Liver (tissue), 8 donors: ENCODE measurements at regions not wholly inside any gene's neighbourhood (a gene's known extent, or its start where the extent isn't known, plus 50 kb on each side); places are given as distances from the start of the nearest gene placed in this dataset.

ENCODE experiments used
- DNase-seq: peaks from one replicate; pipeline ENCODE4 v3.0.0-alpha.2; 2017; ENCODE audit warnings: low spot score
- H3K27ac ChIP-seq, 2 donors: one replicate each; pipeline ENCODE4 v1.7.0; 2013; ENCODE audit warnings: inconsistent platforms in 2 of 2, low read length in 2 of 2, control low read depth in 1 of 2, low read depth in 1 of 2, mild to moderate bottlenecking in 1 of 2
- H3K27me3 ChIP-seq, 4 donors: one replicate each; pipeline versions ENCODE4 v1.6.1 to v1.7.0; 2013; ENCODE audit warnings: low read length in 3 of 4, inconsistent platforms in 1 of 4, mild to moderate bottlenecking in 1 of 4, moderate library complexity in 1 of 4; ENCODE audit not compliant: control insufficient read depth in 4 of 4, insufficient read depth in 4 of 4
- H3K36me3 ChIP-seq, 4 donors: one replicate each; pipeline versions ENCODE4 v1.6.1 to v1.7.0; 2013; ENCODE audit warnings: low read length in 3 of 4, mild to moderate bottlenecking in 3 of 4, low read depth in 1 of 4, moderate library complexity in 1 of 4; ENCODE audit not compliant: control insufficient read depth in 4 of 4, insufficient read depth in 3 of 4
- H3K4me1 ChIP-seq, 4 donors: one replicate each; pipeline versions ENCODE4 v1.6.1 to v1.7.0; 2013; ENCODE audit warnings: low read length in 3 of 4, mild to moderate bottlenecking in 3 of 4, moderate library complexity in 1 of 4; ENCODE audit not compliant: control insufficient read depth in 4 of 4, insufficient read depth in 4 of 4
- H3K4me3 ChIP-seq, 3 donors: one replicate each; pipeline versions ENCODE4 v1.6.1 to v1.7.0; 2013; ENCODE audit warnings: low read length in 3 of 3, control low read depth in 1 of 3, low read depth in 1 of 3, mild to moderate bottlenecking in 1 of 3
- H3K9ac ChIP-seq, 2 donors: one replicate each; pipeline ENCODE4 v1.7.0; 2013; ENCODE audit warnings: low read length in 2 of 2, mild to moderate bottlenecking in 2 of 2, moderate library complexity in 2 of 2, control low read depth in 1 of 2, low read depth in 1 of 2
- H3K9me3 ChIP-seq, 4 donors: one replicate each; pipeline versions ENCODE4 v1.6.1 to v1.7.0; 2013; ENCODE audit warnings: low read length in 3 of 4; ENCODE audit not compliant: control insufficient read depth in 4 of 4
- ATF3 ChIP-seq: IDR thresholded peaks from 2 replicates; pipeline ENCODE4 v1.6.1; 2016; ENCODE audit warnings: antibody characterized with exemption
- CTCF ChIP-seq: fragments of 150-350 bp; IDR thresholded peaks from 2 replicates; pipeline ENCODE4 v1.5.1; 2017; ENCODE audit warnings: improper control_type of control experiment, low read depth, low read length; ENCODE audit not compliant: missing input control
- EGR1 ChIP-seq, 2 donors: IDR thresholded peaks; 2 replicates each; pipeline ENCODE4 v1.6.1; 2016 to 2018; ENCODE audit warnings: antibody characterized with exemption in 2 of 2, low read depth in 2 of 2
- FOXA2 ChIP-seq: IDR thresholded peaks from 2 replicates; pipeline ENCODE4 v1.6.1; 2016; ENCODE audit warnings: antibody characterized with exemption
- GABPA ChIP-seq, 2 donors: IDR thresholded peaks in 1 of 2; conservative IDR thresholded peaks in 1 of 2; 2 replicates each; pipeline ENCODE4 v1.6.1; 2016; ENCODE audit warnings: antibody characterized with exemption in 2 of 2, mild to moderate bottlenecking in 1 of 2, moderate library complexity in 1 of 2
- HNF4A ChIP-seq, 2 donors: conservative IDR thresholded peaks; 2 replicates each; pipeline ENCODE4 v1.6.1; 2016; ENCODE audit warnings: antibody characterized with exemption in 2 of 2, mild to moderate bottlenecking in 2 of 2
- HNF4G ChIP-seq: IDR thresholded peaks from 2 replicates; pipeline ENCODE4 v1.6.1; 2016; ENCODE audit warnings: antibody characterized with exemption
- JUND ChIP-seq, 2 donors: IDR thresholded peaks; 2 replicates each; pipeline ENCODE4 v1.6.1; 2016; ENCODE audit warnings: antibody characterized with exemption in 2 of 2
- MAX ChIP-seq: IDR thresholded peaks from 2 replicates; pipeline ENCODE4 v1.6.1; 2016; ENCODE audit warnings: antibody characterized with exemption
- NR2F2 ChIP-seq: IDR thresholded peaks from 2 replicates; pipeline ENCODE4 v1.6.1; 2016; ENCODE audit warnings: antibody characterized with exemption
- RAD21 ChIP-seq, 2 donors: IDR thresholded peaks; 2 replicates each; pipeline ENCODE4 v1.6.1; 2016; ENCODE audit warnings: antibody characterized with exemption in 2 of 2, mild to moderate bottlenecking in 2 of 2
- REST ChIP-seq: IDR thresholded peaks from 2 replicates; pipeline ENCODE4 v1.6.1; 2016; ENCODE audit warnings: antibody characterized with exemption, mild to moderate bottlenecking
- RXRA ChIP-seq, 2 donors: IDR thresholded peaks; 2 replicates each; pipeline ENCODE4 v1.6.1; 2017 to 2018; ENCODE audit warnings: antibody characterized with exemption in 2 of 2, mild to moderate bottlenecking in 1 of 2
- SP1 ChIP-seq: IDR thresholded peaks from 2 replicates; pipeline ENCODE4 v1.6.1; 2018; ENCODE audit warnings: antibody characterized with exemption, mild to moderate bottlenecking
- TAF1 ChIP-seq: conservative IDR thresholded peaks from 2 replicates; pipeline ENCODE4 v1.6.1; 2016; ENCODE audit warnings: antibody characterized with exemption, mild to moderate bottlenecking
- YY1 ChIP-seq: IDR thresholded peaks from 2 replicates; pipeline ENCODE4 v1.6.1; 2016; ENCODE audit warnings: antibody characterized with exemption, mild to moderate bottlenecking
- ZBTB33 ChIP-seq: IDR thresholded peaks from 2 replicates; pipeline ENCODE4 v1.6.1; 2016; ENCODE audit warnings: antibody characterized with exemption
- WGBS: extraction: QIAGEN DNeasy Blood & Tissue Kit; methylation state at CpG from one replicate; pipeline ENCODE4 v1.1.7; 2013; 5-methylcytosine and 5-hydroxymethylcytosine counted together
- donor health status: healthy.
- donor health status: healthy.
- donor health status: healthy.
- donor health status: healthy.
- donor health status: healthy.

- TF ChIP-seq REST (no peak), ATF3 (no peak), FOXA2 (no peak), RAD21 (IDR thresholded peaks at IDR 0.05) (no peak), SP1 (no peak), YY1 (no peak), HNF4G (no peak), TAF1 (no peak), NR2F2 (no peak), EGR1 (IDR thresholded peaks at IDR 0.05; ENCODE audit: low read depth in 2 of 2) (no peak), JUND (IDR thresholded peaks at IDR 0.05) (no peak), ZBTB33 (no peak), MAX (no peak), GABPA (IDR thresholded peaks at IDR 0.05 in 1 of 2, conservative IDR thresholded peaks at IDR 0.05 in 1 of 2) (no peak), RXRA (IDR thresholded peaks at IDR 0.05) (no peak)
- Histone ChIP-seq H3K27ac (no peak overlapping the region), H3K4me1 (no peaks in the 10 kb centered on the region), H3K36me3 (no peaks in the 10 kb centered on the region), H3K9ac (no peak overlapping the region), H3K27me3 (peaks cover 0 to 3% (median 0%) of the 10 kb centered on the region in 4 donors), H3K9me3 (no peaks in the 10 kb centered on the region), H3K4me3 (no peak overlapping the region)
- WGBS, result 71% methylated on average over 2 of the region's 2 CpGs
- no peak for DNase-seq
Measured at GRCh38 chr4:116328261-116328860, 757.0 kb downstream of the TRAM1L1 start.

- Histone ChIP-seq H3K4me1 (no peaks in the 10 kb centered on the region), H3K36me3 (no peaks in the 10 kb centered on the region), H3K27me3 (no peaks in the 10 kb centered on the region), H3K9ac (no peak overlapping the region), H3K27ac (no peak overlapping the region), H3K9me3 (no peaks in the 10 kb centered on the region), H3K4me3 (no peak overlapping the region)
- 91% methylated on average over 4 of the region's 4 CpGs for WGBS
- no peak for TF ChIP-seq NR2F2
- no peak for TF ChIP-seq ATF3
- no peak for TF ChIP-seq RXRA (IDR thresholded peaks at IDR 0.05)
- no peak for TF ChIP-seq CTCF
- TF ChIP-seq YY1, result no peak
- no peak for TF ChIP-seq ZBTB33
- TF ChIP-seq MAX, result no peak
- no peak for TF ChIP-seq JUND (IDR thresholded peaks at IDR 0.05)
- TF ChIP-seq SP1, result no peak
- TF ChIP-seq HNF4A (conservative IDR thresholded peaks at IDR 0.05), result no peak
- TF ChIP-seq TAF1, result no peak
- no peak for DNase-seq
Measured at GRCh38 chr4:116323606-116324005, 761.8 kb downstream of the TRAM1L1 start.
